Fibroblast of skin of back (primary cell): ENCODE measurements at regions not wholly inside any gene's neighbourhood (a gene's known extent, or its start where the extent isn't known, plus 50 kb on each side); places are given as distances from the start of the nearest gene placed in this dataset.

Experiments used
- DNase-seq: peaks from one replicate; pipeline ENCODE4 v3.0.0-alpha.2; 2013

DNA sequence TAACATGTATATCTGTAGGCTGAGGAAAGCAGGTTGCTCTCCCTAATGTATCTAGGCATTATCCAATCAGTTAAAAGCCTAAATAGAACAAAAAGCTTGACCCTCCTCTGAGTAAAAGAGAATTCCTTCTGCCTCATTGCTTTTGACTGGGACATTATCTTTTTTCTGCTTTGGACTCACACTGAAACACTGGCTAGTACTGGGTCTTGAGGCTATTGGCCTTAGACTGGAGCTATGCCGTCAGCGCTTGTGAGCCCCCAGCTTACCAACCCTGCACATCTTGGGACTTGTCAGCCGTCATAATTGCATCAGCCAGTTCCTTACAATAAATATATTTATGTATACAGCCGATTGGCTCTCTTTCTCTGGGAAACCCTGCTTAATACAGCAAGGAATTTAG, 206.8 kb upstream of the ARHGAP24 start:
- DNase-seq: no peak

DNA sequence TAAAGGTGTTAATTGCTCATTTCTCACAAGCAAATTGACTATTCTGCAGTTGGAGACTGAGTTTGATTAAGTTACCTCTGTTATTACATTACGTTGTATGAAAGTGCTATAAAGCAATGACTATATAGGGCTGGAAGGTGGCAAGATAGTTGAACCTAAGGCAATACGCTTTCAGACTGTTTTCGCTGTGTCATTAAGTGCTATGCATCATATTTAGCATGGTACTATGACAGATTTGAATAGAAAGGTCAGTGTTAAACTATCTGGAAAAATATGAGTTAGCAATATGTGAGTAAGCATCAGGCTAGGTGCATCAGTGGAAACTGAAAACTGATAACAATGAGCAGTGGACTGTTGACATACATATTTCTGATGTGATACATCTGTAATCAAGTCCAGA, 206.0 kb upstream of the ARHGAP24 start:
- DNase-seq: no peak

DNA sequence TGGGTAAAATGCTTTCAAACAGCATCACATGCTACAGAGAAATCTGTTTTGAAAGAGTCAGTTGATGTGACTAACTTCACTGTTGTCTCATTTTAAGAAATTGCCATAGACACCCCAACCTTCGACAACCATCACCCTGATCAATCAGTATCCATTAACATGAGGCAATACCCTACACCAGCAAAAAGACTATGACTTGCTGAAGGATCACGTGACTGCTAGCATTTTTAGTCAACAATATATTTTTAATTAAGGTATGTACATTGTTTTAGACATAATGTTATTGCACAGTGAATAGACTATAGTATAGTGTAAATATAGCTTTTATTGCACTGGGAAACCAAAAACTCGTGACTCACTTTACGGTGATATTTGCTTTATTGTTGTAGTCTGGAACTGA, 200.0 kb upstream of the ARHGAP24 start:
- DNase-seq: no peak

DNA sequence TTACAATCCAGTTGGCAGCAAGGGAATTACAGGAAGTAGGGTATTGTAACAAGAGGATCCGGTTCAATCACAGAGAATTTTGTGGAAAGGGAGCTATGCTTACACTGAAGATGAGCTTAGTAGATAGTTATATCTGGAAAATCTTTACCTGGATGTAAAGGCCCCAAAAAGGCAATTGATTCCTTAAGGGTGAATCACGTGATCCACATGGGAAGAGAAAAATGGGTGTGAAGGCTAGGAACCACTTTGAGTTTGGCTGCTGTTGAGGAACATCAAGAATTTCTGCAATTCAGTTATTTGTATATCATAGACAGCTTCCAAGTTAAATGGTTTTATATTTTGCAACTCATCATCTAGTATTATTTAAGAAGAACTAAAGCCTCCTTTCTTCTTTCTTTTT, 194.0 kb upstream of the ARHGAP24 start:
- DNase-seq: no peak

DNA sequence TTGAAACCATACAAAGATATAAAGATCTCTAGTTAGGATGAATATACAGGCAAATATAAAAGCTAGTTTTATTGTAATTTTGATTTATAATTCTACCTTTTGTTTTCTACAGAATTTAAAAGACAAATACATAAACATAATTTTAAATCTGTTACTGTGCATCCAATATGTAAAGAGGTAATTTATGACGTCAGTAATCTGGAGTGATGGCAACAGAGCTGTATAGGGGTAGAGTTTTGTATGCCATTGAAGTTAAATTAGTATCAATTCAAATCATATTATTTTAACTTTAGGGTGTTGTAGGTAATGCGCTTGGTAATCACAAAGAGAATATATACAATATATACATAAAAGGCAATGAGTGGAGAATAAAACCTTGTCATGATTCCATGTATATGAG, 183.7 kb upstream of the ARHGAP24 start:
- no peak for DNase-seq

DNA sequence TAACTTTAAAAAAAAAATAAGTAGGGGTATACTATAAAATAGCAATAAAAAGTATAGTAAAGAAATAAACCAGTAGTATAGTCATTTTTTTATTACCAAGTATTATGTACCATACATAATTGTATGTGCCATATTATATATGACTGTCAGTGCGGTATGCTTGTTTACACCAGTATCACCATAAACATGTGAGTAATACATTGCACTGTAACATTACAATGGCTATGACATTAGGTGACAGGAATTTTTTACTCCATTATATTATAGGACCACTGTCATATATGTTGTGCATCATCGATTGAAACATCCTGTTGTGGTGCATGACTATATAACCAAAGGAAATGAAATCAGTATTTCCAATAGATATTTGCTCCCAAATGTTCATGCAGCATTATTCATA, 176.9 kb upstream of the ARHGAP24 start:
- no peak for DNase-seq

DNA sequence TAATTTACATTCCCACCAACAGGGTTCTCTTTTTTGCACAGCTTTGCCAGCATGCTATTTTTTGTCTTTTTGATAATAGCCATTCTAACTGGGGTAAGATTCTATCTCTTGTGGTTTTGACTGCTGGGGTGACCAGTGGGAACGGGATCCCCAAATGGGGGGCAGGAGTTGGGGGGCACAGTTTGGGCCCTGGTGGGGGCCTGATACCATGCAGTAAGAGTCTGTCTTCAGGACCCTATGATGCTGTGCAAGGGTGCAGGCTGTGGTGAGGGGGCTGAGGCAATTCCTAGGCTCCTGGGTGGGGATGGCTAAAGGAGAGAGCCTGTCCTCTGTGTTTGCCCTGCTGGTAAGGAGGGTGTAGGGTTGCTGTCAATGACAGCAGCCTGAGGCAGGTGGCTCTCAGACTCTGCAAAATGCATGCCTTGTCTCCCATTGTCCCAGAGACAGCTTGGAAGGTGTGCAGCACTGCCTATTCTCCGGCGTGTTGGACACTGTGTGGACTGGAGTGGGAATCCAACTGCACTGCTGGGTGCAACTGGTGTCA, 172.7 kb upstream of the ARHGAP24 start:
- no peak for DNase-seq

DNA sequence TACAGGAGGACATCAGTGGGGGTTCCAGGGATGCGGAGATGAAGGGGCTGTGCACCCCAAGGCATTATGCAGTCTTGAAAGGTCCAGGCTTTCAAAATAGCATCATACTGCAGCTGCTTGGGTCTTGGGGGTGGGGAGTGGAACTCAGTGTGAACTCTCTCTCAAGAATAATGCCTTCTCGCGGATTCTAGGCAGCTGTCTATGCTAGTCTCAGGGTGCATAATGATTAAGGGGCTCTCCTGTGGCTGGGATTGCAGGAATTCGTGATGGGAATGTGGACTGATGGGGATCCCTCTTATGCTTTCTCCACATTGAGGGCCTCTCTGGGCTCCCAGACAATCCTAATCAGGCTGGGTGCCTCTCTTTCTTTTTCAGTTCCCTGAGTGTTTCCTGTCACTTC, 172.2 kb upstream of the ARHGAP24 start:
- no peak for DNase-seq

DNA sequence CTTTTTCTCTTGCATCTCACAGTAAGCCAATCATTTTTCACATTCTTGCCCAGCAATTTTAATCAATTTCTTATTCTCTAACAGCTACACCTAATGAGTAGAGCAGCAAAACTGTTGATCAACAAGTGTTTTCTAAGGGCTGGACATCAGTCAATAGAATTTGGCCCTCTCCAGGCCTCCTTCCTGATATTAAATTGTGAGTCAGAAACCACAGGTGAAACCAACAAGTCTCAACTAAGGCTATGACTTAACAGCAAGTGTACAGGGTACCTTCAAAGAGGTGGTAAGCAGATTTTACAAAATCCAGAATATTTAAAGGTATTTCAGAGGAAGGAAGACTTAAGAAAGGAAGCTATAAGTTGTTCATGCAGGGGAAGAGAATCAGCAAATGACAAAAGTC, 156.5 kb upstream of the ARHGAP24 start:
- DNase-seq: no peak

DNA sequence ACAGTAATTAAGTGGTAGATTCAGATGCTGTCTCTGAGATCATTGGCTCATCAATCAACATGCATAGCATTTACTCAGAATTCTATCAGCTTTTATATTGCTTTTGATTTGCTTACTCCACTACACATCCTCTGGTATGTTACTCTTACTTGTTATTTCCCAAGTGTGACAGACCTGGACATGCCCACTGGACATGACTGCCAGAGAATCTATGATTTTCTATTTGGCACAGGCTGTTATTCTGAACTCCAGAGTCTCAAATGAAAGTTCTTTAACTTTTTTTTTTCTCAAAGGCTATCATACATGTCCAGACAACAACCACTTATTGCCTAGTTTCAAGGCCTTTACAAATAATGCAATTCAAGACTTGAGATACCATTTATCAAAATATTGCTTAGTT, 116.1 kb upstream of the ARHGAP24 start:
- no peak for DNase-seq

DNA sequence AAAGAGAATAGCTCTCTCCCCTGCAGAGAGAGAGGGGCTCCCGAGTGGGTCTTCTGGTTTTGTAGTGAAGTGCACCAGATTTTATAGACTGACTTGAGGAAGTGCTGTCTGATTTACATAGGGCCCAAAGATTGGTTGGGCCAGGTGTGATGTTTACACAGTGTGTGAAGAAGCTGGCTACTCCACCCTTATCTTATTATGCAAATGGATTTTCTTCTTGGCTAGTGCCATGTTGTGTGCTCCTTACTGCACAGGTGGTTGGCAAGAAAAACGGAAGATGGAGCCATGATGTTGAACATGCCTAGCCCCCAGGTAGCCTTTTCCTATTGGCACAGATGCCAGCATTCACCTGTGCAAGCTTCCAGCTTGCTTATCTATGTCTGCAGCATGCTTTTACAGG, 112.4 kb upstream of the ARHGAP24 start:
- DNase-seq: no peak

DNA sequence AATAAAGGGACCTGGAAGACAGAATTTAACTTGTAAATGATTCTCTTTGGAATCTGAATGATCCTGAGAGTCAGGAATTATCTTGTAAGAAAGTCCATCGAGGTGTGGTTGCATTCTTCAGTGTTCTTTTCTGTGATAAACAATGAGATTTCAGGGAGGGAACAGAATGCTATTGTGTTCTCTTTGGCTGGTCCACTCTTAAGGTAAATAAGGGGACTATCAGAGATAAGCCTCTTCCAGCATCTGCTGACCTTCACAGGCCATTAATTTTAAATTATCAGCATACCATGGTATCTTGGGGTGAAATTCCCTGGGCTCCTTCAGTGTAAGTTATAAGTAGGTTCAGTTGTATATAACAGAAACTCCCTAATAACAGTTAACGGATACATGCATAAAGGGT, 107.1 kb upstream of the ARHGAP24 start:
- no peak for DNase-seq

DNA sequence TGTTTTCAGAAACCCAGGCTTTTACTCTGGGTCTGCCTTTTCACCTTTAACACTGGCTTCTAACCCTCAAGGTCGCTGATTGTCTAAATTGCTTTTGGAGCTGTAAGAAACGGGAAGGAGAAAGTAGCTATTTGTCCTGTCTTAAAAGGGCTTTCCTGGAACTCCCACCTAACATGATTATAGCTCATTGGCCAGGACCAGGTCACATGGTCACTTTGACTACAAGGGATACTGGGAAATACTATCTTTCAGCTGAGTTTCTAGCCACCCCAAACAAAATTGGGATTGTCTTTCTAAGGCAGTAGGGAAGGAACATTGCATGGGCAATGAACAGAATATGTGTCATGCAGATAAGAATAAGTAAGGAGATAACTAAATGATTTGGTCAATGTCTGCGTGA, 106.7 kb upstream of the ARHGAP24 start:
- no peak for DNase-seq

DNA sequence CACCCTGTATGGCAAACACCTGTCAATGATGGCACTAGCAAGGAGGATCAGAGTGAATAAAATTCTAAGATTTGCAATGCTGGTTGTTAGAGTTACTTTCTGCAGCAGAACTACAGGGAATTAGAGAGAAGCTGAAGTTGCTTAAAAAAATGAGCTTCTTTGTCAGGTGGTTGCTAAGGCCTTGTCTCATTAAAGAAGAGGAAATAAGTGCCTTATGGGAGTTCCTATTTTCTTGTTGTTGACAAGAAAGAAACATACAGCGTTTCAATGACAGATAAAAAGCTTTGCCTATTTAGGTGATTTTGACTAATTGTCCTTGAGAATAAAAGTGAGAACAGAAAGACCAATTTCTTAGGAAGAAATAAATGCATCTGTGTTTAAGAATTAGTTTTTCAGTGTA, 106.0 kb upstream of the ARHGAP24 start:
- no peak for DNase-seq

DNA sequence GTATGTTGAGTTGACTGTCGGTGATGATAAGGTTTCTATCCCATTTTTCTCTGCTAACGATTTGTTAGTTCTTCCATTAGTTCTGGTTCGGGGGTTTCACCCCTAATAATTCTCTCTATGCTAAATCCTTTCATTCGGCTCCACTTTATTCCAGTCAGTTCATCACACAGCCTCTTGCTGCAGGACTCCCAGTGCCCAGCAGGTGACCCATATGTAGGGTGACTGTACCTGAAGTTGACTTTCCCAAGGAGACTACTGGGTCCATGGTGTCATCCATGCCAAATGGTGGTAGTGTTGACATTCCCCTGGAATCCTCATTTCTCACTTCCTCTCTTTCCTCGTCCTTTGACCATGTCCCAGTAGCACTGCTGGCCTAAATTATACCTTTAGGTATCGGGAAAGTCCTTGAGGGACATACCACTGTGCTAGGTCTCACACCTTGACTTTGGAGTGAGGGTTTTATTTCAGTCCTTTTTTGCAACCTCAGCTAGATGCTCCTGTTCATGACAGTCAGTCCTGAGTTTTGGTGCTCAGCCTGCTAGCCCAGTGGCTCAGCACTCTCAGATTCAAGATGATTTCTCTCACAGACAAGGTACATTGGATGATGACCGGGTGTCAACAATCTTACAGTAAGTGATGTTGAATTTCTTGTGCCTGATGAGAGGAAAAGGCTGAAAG, 105.1 kb upstream of the ARHGAP24 start:
- no peak for DNase-seq

DNA sequence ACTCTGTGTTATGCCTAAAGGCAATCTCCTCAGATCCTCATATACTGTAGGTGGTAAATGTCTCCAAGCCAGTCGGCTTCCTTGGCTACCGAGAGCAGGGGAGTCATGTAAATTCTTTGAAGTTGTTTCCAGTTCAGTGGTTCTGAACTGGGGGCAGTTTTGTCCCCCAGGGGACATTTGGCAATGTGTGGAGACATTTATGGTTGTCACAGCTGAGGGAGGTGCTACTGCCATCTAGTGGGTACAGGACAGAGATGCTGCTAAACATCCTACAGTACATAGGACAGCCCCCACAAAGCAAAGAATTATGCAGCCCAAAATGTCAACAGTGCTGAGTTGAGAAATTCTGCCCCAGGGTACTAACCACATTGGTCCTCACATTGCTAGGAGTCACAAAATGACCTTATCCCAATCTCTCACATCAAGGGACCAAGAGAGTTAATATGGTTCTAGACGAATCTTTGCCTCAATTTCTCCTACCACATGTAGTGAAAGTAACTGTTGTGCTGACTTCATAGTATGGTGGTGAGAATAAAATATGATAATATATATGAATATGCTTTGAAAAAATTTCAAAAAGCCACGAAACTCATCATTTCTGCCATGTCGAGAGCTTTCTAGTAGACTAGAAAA, 104.4 kb upstream of the ARHGAP24 start:
- peak; percentile 53 for DNase-seq

DNA sequence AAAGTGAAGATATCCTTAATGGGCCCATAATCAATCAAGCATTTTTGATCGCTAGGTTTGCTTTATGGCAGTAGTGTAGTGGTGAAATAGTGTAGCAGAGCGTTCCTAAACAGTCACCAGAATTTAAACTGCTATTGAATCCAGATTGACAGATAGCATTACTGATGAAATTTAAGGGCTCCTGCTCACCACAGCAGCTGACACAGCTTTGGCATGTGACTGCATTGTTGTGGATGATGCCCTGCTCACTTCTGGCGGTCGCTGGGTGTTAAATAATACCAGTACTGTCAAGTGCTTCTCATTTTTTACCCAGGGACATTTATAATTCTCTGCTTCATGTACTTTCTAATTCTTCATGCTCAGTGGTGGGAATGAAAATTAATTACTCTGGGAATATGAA, 102.0 kb upstream of the ARHGAP24 start:
- no peak for DNase-seq

DNA sequence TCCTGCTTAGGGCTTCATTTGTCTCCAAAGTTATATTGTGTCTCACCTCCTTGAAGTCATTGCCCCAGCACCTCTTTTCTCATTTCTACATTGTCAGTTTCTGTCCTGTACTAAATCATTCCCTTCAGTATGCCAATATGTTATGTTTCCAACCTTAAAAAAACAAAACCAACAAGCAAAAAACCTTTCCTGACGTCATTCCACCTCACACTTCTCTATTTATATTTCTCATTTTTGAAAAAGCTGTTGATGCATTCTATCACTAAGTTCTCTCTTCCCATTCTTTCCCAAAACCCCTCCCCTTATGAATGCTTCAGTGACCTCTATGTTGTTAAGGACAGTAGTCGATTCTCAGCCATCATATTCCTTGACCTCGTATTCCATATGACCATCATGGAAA, 98.7 kb upstream of the ARHGAP24 start:
- no peak for DNase-seq

DNA sequence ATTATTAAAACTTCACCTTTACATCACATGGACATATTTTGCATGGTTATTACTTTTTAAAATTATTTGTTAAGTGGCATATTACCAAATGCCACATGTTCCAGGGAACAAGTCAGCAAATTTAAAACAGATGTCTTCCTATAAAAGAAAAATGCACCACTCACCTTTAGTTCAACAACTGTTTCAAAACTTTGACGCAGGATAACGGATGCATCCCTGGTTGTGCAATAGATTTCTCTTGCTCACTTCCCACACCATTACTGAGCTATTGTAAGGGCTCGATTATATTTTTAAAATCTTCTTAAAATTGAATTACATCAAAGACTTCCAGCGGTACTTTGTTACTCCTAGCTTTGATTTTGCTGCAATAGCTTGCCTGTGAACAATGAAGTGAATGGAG, 93.0 kb upstream of the ARHGAP24 start:
- no peak for DNase-seq

DNA sequence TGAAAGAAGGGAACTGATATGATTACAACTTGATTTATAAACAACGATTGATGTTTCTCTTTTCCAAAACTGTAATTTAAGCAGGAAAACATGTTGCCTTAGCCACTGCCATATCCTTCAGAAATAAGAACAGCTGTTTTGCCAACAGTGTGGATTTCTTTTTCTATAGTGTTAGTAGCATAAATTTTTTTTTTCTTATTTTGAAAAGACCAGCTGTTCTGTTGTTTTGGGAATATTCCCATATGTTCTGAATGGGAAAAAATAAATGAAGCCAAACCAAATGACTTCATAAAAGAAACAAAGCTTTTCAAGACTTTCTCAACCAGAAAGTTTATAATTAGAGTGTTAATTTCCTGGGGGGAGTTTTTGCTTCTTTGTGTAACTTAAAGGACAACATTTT, 83.9 kb upstream of the ARHGAP24 start:
- no peak for DNase-seq

DNA sequence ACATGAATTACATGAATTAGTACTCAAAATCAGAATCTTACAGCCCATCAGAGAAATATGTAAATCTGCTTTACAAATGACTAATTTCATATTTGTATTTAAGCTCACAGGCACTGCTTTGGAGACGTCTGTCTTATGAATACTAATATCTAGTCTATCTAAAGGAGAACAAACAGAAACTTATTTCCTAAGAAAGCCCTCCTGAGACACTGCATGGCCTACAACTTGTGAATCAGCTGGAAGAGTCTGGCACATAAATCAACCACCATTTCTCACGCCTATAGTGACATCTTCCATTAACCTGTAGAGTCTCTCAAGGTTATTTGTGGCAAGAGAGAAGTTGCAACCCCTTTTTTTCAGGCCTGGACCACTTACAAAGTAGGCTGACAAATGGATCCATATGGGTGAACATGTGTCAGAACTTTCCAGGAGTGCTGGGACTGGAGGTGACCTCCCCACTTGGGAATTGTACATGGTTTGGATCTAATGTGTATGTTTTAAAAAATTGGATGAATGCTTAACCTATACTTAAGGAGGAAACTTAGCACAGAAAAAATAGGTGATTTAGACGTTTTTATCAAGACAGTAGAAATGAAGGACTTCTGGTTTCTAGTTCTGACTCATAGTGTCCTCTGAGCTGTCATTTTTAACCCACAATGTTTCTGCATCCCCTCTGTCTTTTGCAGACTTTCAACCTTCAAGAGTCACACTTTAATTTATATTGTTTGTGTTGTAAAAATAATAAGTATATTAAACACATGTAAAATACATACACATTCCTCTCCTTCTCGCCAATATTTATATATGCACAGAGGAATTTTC, 83.2 kb upstream of the ARHGAP24 start:
- peak; percentile 33 for DNase-seq

DNA sequence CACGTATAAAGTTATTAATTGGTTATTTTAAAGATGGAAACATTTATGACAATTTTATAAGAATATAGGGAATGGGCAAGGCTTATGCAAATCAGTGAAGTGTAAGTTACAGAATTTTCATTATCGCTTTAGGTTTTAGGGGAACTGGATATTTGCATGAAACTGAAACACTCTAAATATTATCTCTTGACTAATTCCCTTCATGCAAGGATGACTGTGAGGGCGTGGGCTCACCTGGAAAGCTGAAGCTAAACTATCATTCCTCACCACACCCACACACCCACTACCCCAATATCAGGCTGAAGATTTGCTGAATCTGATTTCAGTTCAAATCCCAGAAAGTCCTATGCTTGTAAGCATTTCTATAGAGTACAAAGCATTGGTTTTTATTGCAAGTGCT, 81.7 kb upstream of the ARHGAP24 start:
- no peak for DNase-seq

DNA sequence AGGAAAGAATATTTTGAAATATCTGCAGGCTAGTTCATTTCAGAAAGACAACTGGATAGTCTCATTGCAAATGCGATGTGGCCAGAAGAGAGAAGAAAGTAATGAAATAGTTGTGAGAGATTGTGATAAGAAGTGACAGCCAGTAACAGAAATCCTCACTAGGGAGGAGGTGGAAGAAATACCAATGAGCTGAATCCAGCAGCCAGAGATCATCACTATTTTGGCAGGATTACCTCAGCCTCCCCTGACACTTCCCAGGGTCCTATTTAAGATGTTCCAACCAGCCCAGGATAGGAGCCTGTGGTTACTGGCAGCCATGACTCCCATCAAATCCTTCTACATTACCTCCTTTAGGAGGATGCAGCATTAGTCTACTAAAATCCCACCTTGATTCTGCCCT, 76.7 kb upstream of the ARHGAP24 start:
- peak; percentile 65 for DNase-seq

DNA sequence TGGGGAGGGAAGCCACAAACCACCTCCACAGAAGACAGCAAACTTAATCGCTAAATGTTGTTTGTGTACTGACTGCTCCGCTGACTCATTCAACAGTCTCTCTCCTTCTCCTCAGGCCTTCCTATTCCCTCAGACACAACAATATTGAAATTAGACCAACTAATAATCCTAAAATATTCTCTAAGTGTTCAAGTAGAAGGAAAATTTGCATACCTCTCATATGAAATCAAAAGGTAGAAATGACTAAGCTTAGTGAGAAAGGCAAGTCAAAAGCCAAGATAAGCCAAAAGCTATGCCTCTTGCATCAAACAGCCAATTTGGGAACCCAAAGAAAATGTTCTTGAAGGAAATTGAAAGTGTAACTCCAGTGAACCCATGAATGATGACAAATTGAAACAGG, 75.7 kb upstream of the ARHGAP24 start:
- DNase-seq: no peak
